Testis (tissue), 2 donors: ENCODE measurements at regions not wholly inside any gene's neighbourhood (a gene's known extent, or its start where the extent isn't known, plus 50 kb on each side); places are given as distances from the start of the nearest gene placed in this dataset.

Source experiments
- CTCF ChIP-seq, 3 experiments: fragments of 450-650 bp in 2 of 3; fragments of 200-600 bp in 1 of 3; sonication (generic) in 1 of 3; IDR thresholded peaks; one replicate each; pipeline ENCODE4 v1.5.1; 2016 to 2019; ENCODE audit warnings: antibody characterized with exemption in 3 of 3, mild to moderate bottlenecking in 2 of 3, moderate library complexity in 1 of 3
- POLR2A ChIP-seq: fragments of 450-650 bp; IDR thresholded peaks from one replicate; pipeline ENCODE4 v1.6.1; 2017; ENCODE audit warnings: antibody characterized with exemption, mild to moderate bottlenecking, moderate library complexity

- TF ChIP-seq CTCF (IDR thresholded peaks at IDR 0.05) (no peak), POLR2A (no peak)
Measured at GRCh38 chr18:10042492-10042891, 128.7 kb downstream of the VAPA start.
